ENCODE measurements at regions not wholly inside any gene's neighbourhood (a gene's known extent, or its start where the extent isn't known, plus 50 kb on each side); places are given as distances from the start of the nearest gene placed in this dataset.

- Histone ChIP-seq H3K27ac (ENCODE audit: low read depth, low read length, severe bottlenecking) (no peak overlapping the region), H3K9me3 (ENCODE audit: control insufficient read depth, low read length) (no peaks in the 10 kb centered on the region), H3K4me1 (ENCODE audit: control insufficient read depth, insufficient read depth, low read length, poor library complexity, severe bottlenecking) (no peaks in the 10 kb centered on the region), H3K36me3 (ENCODE audit: control insufficient read depth, insufficient read depth, low read length) (no peaks in the 10 kb centered on the region), H3K4me3 (ENCODE audit: extremely low read depth, insufficient read depth, low read length, poor library complexity, severe bottlenecking) (no peak overlapping the region)
- no CpG with 5 or more reads among the region's 1 CpG for WGBS, 2 experiments (ENCODE audit: insufficient coverage in 2 of 2)
These were observed 325.1 kb downstream of the ADGRL2 start for GRCh38 chr1:82125866-82126265.

DNA sequence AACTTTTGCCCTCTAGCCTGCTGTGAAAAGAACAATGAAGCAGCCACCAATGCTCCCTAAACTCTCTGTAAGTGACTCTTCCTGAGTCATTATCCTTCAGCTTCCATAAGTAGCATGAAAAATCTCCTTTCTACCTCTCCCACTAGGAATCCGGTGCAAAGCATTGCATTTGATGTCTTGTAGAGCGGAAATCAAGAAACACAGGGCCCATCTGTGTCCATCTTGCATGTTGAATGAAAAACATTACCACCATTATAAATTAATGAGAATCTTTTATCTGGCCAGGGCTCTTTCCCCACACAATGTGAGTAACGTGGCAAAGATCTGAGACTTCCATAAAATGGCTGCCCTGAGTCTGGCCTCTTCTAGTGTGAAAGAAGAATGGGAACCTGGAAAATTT, 324.4 kb downstream of the ADGRL2 start:
- Histone ChIP-seq H3K36me3 (ENCODE audit: control insufficient read depth, insufficient read depth, low read length) (no peaks in the 10 kb centered on the region), H3K27ac (ENCODE audit: low read depth, low read length, severe bottlenecking) (peak overlapping the region; percentile 81), H3K4me3 (ENCODE audit: extremely low read depth, insufficient read depth, low read length, poor library complexity, severe bottlenecking) (no peak overlapping the region), H3K4me1 (ENCODE audit: control insufficient read depth, insufficient read depth, low read length, poor library complexity, severe bottlenecking) (no peaks in the 10 kb centered on the region), H3K9me3 (ENCODE audit: control insufficient read depth, low read length) (no peaks in the 10 kb centered on the region)
- 57 to 65% methylated on average over 1 to 2 of the region's 3 CpGs for WGBS, 2 experiments (ENCODE audit: insufficient coverage in 2 of 2)

DNA sequence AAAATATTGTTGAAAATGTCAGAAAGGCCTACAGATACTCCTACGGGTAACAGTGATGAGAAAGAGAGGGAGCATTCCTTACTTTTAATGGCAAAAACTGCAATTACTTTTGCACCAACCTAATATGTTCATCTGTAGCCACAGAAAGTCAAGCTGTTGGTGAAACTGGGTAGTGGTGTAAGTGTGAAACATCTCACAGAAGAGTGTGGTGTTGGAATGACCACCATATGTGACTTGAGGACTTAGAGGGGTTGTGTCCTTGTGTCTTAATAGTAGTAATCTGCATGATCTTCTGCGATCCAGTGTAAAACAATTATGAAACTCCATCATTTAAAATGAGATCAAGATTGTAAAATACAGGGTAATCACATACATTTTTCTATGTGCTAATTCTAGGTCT, 320.7 kb downstream of the ADGRL2 start:
- WGBS, 2 experiments (ENCODE audit: insufficient coverage in 2 of 2) = no CpG with 5 or more reads among the region's 2 CpGs
- H3K4me3 ChIP-seq (ENCODE audit: extremely low read depth, insufficient read depth, low read length, poor library complexity, severe bottlenecking) = no peak overlapping the region
- no peaks in the 10 kb centered on the region for H3K36me3 ChIP-seq (ENCODE audit: control insufficient read depth, insufficient read depth, low read length)
- H3K4me1 ChIP-seq (ENCODE audit: control insufficient read depth, insufficient read depth, low read length, poor library complexity, severe bottlenecking) = no peaks in the 10 kb centered on the region
- H3K27ac ChIP-seq (ENCODE audit: low read depth, low read length, severe bottlenecking) = no peak overlapping the region
- H3K9me3 ChIP-seq (ENCODE audit: control insufficient read depth, low read length) = no peaks in the 10 kb centered on the region

DNA sequence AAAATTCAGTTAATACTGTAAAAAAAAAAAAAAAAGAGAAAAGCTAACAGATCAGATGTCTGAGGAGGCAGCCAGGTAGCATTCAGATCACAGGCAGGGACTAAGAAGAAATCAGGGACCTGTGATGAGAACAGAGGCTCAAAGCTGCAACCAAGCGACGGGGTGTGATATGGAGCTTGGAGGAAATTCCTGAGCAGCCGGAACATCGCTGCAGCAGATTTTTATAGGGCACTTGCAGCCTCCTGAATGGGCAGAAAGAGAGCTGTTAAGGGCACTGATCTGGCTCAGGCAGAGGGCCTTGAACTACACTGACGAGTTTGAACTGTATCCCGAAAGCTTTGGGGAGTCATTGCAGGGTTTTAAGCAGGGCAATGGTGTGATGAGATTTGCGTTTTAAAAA, 315.4 kb downstream of the ADGRL2 start:
- WGBS, 2 experiments (ENCODE audit: insufficient coverage in 2 of 2) = 76 to 92% methylated on average over 7 of the region's 7 CpGs
- no peak overlapping the region for H3K27ac ChIP-seq (ENCODE audit: low read depth, low read length, severe bottlenecking)
- no peaks in the 10 kb centered on the region for H3K36me3 ChIP-seq (ENCODE audit: control insufficient read depth, insufficient read depth, low read length)
- no peaks in the 10 kb centered on the region for H3K4me1 ChIP-seq (ENCODE audit: control insufficient read depth, insufficient read depth, low read length, poor library complexity, severe bottlenecking)
- no peak overlapping the region for H3K4me3 ChIP-seq (ENCODE audit: extremely low read depth, insufficient read depth, low read length, poor library complexity, severe bottlenecking)
- H3K9me3 ChIP-seq (ENCODE audit: control insufficient read depth, low read length) = no peaks in the 10 kb centered on the region

GRCh38 chr1:82114887-82115286, 314.2 kb downstream of the ADGRL2 start:
- no CpG with 5 or more reads among the region's 4 CpGs for WGBS, 2 experiments (ENCODE audit: insufficient coverage in 2 of 2)
- H3K4me1 ChIP-seq (ENCODE audit: control insufficient read depth, insufficient read depth, low read length, poor library complexity, severe bottlenecking) = no peaks in the 10 kb centered on the region
- no peaks in the 10 kb centered on the region for H3K9me3 ChIP-seq (ENCODE audit: control insufficient read depth, low read length)
- H3K4me3 ChIP-seq (ENCODE audit: extremely low read depth, insufficient read depth, low read length, poor library complexity, severe bottlenecking) = no peak overlapping the region
- H3K36me3 ChIP-seq (ENCODE audit: control insufficient read depth, insufficient read depth, low read length) = no peaks in the 10 kb centered on the region
- H3K27ac ChIP-seq (ENCODE audit: low read depth, low read length, severe bottlenecking) = no peak overlapping the region

DNA sequence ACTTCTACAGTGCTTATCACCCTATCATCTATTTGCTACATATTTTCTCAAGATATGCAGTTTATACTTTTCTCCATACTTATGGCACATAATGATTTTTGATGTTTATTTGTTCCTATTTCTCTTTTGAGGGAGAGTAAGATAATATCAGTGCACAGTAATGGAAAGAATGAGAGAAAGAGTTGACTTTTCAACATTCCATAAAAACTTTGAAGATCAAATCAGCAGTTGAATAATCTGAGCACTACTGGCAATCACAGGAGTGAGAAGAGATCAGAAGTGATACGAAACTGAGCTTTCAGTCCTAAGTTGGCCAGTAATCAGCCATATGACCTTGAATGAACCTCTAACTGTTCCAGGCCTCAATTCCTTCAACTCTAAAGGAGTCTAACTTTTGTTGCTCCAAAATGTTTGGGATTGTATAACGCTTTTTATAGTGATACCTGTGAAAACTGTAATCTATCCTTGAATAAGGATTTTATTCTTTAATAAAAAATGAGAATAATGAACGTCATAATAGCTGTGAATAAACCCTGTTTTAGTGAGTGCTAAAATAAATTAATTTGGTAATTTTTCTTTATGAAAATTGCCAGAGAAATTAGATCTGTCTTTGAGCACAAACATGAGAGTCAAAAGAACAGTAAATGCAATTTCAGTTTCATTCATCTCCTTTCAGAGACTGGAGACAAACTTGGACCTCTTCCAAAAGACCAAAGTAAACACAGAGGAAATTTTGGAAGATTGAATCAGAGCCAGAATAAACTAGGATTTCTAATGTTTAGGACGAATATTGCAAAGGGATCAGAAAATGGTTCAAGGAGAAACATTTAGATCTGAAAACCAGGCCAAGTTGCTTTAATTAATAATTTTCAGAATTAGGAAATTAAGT, 309.9 kb downstream of the ADGRL2 start:
- Histone ChIP-seq H3K4me1 (ENCODE audit: control insufficient read depth, insufficient read depth, low read length, poor library complexity, severe bottlenecking) (no peaks in the 10 kb centered on the region), H3K36me3 (ENCODE audit: control insufficient read depth, insufficient read depth, low read length) (no peaks in the 10 kb centered on the region), H3K9me3 (ENCODE audit: control insufficient read depth, low read length) (no peaks in the 10 kb centered on the region), H3K4me3 (ENCODE audit: extremely low read depth, insufficient read depth, low read length, poor library complexity, severe bottlenecking) (no peak overlapping the region), H3K27ac (ENCODE audit: low read depth, low read length, severe bottlenecking) (no peak overlapping the region)
- WGBS, 2 experiments (ENCODE audit: insufficient coverage in 2 of 2) = 92% methylated on average over 2 to 3 of the region's 4 CpGs

GRCh38 chr1:82108843-82109242, 308.1 kb downstream of the ADGRL2 start:
- Histone ChIP-seq H3K4me1 (ENCODE audit: control insufficient read depth, insufficient read depth, low read length, poor library complexity, severe bottlenecking) (no peaks in the 10 kb centered on the region), H3K27ac (ENCODE audit: low read depth, low read length, severe bottlenecking) (no peak overlapping the region)
- WGBS, 2 experiments (ENCODE audit: insufficient coverage in 2 of 2) = 57 to 88% methylated on average over 1 of the region's 3 CpGs

DNA sequence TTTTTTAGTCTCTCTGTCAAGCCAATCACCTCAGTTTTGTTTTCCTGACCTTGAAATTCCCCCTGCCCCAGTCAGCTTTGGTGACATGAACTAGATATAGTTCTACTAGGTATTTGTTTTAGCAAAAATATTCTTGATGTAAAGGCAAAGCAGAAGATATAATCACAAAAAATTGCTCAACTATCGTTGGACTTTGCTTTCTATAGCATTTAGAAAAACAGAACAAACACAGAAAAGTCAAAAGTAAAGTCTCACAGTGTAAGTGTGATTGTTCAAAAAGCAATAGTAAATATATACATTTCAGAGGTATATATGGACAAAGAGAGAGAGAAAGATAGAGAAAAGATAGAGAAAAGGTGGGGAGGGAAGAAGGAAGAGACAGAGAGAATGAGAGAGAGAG, 305.9 kb downstream of the ADGRL2 start:
- no peak overlapping the region for H3K4me3 ChIP-seq (ENCODE audit: extremely low read depth, insufficient read depth, low read length, poor library complexity, severe bottlenecking)
- no CpG with 5 or more reads among the region's 1 CpG for WGBS, 2 experiments (ENCODE audit: insufficient coverage in 2 of 2)
- H3K4me1 ChIP-seq (ENCODE audit: control insufficient read depth, insufficient read depth, low read length, poor library complexity, severe bottlenecking) = no peaks in the 10 kb centered on the region
- no peaks in the 10 kb centered on the region for H3K36me3 ChIP-seq (ENCODE audit: control insufficient read depth, insufficient read depth, low read length)
- no peaks in the 10 kb centered on the region for H3K9me3 ChIP-seq (ENCODE audit: control insufficient read depth, low read length)
- no peak overlapping the region for H3K27ac ChIP-seq (ENCODE audit: low read depth, low read length, severe bottlenecking)

More at GRCh38 chr1:82108843-82109242, 308.1 kb downstream of the ADGRL2 start:
- H3K36me3 ChIP-seq (ENCODE audit: control insufficient read depth, insufficient read depth, low read length) = no peaks in the 10 kb centered on the region
- H3K4me3 ChIP-seq (ENCODE audit: extremely low read depth, insufficient read depth, low read length, poor library complexity, severe bottlenecking) = no peak overlapping the region
- H3K9me3 ChIP-seq (ENCODE audit: control insufficient read depth, low read length) = no peaks in the 10 kb centered on the region

GRCh38 chr1:82099170-82099569, 298.4 kb downstream of the ADGRL2 start:
- 100% methylated on average over 1 of the region's 1 CpG; no CpG with 5 or more reads in 1 of the 2 experiments for WGBS, 2 experiments (ENCODE audit: insufficient coverage in 2 of 2)
- Histone ChIP-seq H3K36me3 (ENCODE audit: control insufficient read depth, insufficient read depth, low read length) (no peaks in the 10 kb centered on the region), H3K27ac (ENCODE audit: low read depth, low read length, severe bottlenecking) (no peak overlapping the region), H3K4me3 (ENCODE audit: extremely low read depth, insufficient read depth, low read length, poor library complexity, severe bottlenecking) (no peak overlapping the region), H3K4me1 (ENCODE audit: control insufficient read depth, insufficient read depth, low read length, poor library complexity, severe bottlenecking) (no peaks in the 10 kb centered on the region), H3K9me3 (ENCODE audit: control insufficient read depth, low read length) (no peaks in the 10 kb centered on the region)

GRCh38 chr1:82094136-82094535, 293.4 kb downstream of the ADGRL2 start:
- Histone ChIP-seq H3K36me3 (ENCODE audit: control insufficient read depth, insufficient read depth, low read length) (no peaks in the 10 kb centered on the region), H3K4me1 (ENCODE audit: control insufficient read depth, insufficient read depth, low read length, poor library complexity, severe bottlenecking) (no peaks in the 10 kb centered on the region), H3K9me3 (ENCODE audit: control insufficient read depth, low read length) (no peaks in the 10 kb centered on the region), H3K4me3 (ENCODE audit: extremely low read depth, insufficient read depth, low read length, poor library complexity, severe bottlenecking) (no peak overlapping the region), H3K27ac (ENCODE audit: low read depth, low read length, severe bottlenecking) (no peak overlapping the region)
- 94% methylated on average over 2 of the region's 2 CpGs; no CpG with 5 or more reads in 1 of the 2 experiments for WGBS, 2 experiments (ENCODE audit: insufficient coverage in 2 of 2)

GRCh38 chr1:82091729-82092128, 291.0 kb downstream of the ADGRL2 start:
- no peak overlapping the region for H3K27ac ChIP-seq (ENCODE audit: low read depth, low read length, severe bottlenecking)
- WGBS, 2 experiments (ENCODE audit: insufficient coverage in 2 of 2) = no CpG with 5 or more reads among the region's 2 CpGs
- no peak overlapping the region for H3K4me3 ChIP-seq (ENCODE audit: extremely low read depth, insufficient read depth, low read length, poor library complexity, severe bottlenecking)
- H3K9me3 ChIP-seq (ENCODE audit: control insufficient read depth, low read length) = no peaks in the 10 kb centered on the region
- peaks cover 2% of the 10 kb centered on the region for H3K4me1 ChIP-seq (ENCODE audit: control insufficient read depth, insufficient read depth, low read length, poor library complexity, severe bottlenecking)
- no peaks in the 10 kb centered on the region for H3K36me3 ChIP-seq (ENCODE audit: control insufficient read depth, insufficient read depth, low read length)

All from mesodermal cell (in vitro differentiated cells).